ENCODE measurements at regions not wholly inside any gene's neighbourhood (a gene's known extent, or its start where the extent isn't known, plus 50 kb on each side); places are given as distances from the start of the nearest gene placed in this dataset.
"Not testable (repeated sequence)": the region's sequence is repeated elsewhere in the genome, so short reads cannot be mapped to it uniquely, and the experiment has no call there.

GRCh38 chr12:131274906-131275305, 321.2 kb downstream of the ADGRD1 start:
- DNase-seq (ENCODE audit: low spot score): no peak

DNA sequence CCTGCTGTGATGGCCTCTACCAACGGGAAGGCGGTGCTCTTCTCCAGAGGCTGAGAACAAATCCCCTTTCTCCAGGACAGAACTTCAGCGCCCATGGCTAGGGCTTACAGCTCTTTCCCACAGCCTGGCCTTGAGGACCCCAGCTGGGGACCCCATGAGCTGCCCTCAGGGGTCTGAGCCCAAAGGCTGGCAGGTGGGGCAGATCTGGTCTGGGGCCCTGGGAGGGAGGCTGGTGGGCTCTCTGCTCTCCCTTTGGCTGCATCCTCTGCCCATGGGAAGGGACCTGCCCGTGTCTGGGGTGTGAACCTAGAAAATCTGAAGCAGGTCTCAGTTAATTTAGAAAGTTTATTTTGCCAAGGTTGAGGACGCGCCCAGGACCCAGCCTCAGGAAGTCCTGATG, 322.1 kb downstream of the ADGRD1 start:
- DNase-seq (ENCODE audit: low spot score): no peak

DNA sequence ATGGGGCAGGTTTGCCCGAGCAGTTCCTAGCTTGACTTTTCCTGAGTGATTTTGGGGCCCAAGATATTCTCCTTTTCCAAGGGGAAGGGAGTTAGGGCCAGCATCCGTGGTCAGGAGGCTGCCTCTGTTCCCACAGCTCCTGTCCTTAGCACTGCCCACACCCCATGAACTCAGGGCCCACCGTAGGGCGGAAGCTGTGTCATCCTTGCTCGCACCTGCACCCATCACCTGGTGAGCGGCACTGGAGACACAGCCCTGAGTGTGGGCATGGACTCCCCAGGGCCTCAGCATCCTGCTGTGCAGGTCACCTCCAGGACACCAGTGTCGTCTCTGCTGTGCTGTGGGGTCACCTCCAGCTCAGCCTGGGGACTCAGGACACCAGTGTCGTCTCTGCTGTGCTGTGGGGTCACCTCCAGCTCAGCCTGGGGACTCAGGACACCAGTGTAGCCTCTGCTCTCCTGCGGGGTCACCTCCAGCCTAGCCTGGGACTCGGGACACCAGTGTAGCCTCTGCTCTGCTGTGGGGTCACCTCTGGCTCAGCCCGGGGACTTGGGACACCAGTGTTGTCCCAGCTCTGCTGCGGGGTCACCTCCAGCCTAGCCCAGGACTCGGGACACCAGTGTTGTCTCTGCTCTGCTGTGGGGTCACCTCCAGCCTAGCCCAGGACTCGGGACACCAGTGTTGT, 322.9 kb downstream of the ADGRD1 start:
- no peak for DNase-seq (ENCODE audit: low spot score)

DNA sequence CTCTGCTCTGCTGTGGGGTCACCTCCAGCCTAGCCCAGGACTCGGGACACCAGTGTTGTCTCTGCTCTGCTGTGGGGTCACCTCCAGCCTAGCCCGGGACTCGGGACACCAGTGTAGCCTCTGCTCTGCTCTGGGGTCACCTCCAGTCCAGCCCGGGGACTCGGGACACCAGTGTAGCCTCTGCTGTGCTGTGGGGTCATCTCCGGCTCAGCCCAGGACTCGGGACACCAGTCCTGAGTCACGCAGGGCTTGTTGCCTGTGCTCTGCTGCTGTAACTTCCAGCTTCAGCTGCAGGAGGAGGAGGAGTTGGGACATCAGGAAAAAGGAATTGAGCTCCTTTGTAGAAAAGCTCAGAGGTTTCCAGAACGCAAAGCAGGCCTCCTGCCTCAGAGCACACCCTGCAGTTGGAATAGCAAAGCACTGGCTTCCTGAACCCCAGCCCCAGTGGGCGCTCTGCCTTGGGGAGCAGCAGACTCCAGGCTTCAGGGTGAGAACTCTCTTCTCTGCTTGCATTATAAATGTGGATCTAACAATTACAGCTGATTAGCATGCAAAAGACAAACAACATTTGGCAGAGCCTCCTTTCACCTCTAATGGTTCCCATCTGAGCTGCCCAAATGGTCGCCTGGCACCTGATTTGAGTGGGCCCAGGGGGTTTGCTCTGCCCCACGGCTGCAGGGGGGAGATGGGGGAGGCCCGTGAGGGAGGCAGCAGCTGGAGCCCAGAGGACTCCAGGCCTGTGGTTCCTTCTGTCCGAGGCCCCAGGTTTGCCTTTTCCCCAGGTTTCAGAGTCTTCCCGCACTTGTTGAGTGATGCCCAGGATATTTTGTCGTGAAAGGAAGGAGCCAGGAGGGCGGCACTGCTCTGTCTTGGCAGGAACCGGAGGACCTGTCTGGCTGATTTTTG, 323.7 kb downstream of the ADGRD1 start:
- not testable (repeated sequence) for DNase-seq (ENCODE audit: low spot score)

GRCh38 chr12:131278451-131279115, 324.9 kb downstream of the ADGRD1 start:
- DNase-seq (ENCODE audit: low spot score): not testable (repeated sequence)

DNA sequence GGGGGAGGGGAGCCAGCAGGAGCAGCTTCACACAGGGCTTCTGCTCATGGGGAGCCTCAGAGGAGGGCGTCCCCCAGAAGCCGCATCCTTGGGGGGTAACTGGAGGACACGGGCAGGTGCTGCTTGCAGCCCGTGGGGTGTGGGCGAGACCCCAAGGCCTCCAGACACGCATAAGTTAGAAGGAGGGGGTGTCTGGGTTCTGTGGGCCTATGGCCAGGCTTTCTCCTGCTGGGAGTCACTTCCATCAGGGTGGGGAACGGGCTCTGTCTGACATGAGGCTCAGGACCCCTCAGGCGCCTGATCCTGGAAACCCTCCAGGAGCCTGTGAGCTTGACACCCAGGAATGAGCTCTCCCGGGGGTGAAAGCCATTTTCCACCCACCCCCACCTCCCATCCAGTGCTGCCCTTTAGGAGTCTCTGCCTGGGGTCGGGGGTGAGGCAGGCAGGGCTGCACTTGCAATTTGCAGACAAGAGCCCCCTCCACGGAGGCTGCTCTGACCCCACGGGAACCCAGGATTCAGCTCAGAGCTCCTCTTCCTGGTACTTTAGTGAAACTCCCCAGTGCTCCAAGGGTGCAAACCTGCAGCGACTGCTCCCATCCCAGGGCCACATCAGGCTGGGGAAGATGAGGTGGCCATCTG, 325.7 kb downstream of the ADGRD1 start:
- no peak for DNase-seq (ENCODE audit: low spot score)

- DNase-seq (ENCODE audit: low spot score): no peak
These were observed 326.7 kb downstream of the ADGRD1 start for GRCh38 chr12:131280426-131280825.

DNA sequence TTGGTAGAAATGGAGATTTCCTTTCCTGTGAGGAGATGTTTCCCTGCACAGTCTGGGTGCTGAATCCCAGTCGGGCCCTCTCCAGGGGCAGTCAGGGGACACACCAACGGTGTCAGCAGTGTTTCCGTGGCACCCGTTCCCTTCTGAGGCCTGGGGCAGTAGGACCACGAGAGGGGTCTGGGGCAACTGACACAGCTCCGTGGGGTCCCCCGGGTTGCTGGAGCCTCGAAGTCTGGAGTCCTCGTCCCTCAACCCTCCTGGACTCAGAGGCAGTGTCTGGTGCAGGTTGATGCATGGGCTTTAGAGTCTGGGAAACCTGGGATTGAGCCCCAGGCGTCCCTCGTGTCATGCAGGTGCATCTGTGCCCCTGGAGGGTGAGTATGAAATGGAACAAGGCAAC, 327.3 kb downstream of the ADGRD1 start:
- no peak for DNase-seq (ENCODE audit: low spot score)

DNA sequence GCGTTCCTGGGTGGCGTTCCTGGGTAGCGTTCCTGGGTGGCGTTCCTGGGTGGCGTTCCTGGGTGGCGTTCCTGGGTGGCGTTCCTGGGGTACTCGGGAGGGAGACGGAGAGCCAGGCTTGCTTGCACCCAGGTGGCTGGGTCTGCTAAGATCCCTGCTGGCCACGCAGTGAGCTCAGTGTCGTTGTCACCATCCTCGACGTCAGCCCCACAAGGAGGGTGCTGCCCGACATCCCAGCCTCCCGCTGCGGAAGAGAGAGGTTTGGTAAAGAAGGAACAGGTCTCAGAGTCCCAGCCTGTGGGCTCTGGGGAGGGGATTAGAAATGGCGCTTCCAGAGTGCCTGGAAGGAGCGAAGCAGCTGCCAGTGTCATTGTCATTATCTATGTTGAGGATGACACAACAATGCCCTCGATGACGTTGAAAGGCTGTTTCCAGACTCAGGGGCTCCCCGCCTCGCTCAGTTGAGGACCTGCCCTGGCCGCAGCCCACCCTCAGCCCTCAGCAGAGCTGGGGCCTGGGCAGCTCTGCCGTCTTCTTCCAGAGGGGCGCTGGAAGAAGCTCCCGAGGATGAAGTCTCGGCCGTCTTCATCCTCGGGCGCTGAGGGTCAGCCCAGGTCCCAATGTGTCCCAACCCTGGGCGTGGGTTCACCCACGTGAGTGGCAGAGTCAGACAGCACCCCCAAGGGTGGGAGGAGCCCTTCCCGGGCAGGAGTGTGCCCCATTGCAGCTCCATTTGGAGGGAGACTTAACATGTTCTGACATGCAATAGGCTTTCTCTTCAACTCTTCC, 328.8 kb downstream of the ADGRD1 start:
- DNase-seq (ENCODE audit: low spot score): no peak

DNA sequence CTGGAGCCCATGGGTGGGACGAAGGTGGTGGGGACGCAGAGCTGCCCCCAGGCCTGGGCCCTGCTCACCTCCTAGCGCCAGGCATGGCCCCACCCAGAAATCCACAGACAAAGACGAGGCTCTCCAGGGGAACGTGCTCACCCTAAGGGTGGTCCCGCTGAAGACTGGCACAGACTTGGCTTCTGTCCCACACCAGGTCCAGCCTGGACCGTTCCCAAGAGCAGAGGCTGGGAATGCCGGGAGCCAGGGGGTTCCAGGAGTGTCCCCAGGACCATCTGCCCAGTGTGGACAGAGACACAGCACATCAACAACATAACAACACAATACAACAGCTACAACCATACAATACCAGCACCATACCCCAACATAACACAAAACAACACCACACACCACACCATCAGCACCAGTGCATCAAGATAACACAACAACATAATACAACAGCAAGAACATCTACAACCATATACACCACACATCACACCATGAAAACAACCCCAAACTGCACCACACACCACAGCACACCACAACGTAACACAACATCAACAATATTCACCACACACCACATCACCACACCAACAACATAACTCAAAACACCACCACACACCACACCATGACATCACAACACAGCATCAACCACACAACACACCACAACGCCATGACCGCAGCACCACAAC, 329.6 kb downstream of the ADGRD1 start:
- no peak for DNase-seq (ENCODE audit: low spot score)

- not testable (repeated sequence) for DNase-seq (ENCODE audit: low spot score)
These were observed 330.4 kb downstream of the ADGRD1 start for GRCh38 chr12:131283862-131284825.

DNA sequence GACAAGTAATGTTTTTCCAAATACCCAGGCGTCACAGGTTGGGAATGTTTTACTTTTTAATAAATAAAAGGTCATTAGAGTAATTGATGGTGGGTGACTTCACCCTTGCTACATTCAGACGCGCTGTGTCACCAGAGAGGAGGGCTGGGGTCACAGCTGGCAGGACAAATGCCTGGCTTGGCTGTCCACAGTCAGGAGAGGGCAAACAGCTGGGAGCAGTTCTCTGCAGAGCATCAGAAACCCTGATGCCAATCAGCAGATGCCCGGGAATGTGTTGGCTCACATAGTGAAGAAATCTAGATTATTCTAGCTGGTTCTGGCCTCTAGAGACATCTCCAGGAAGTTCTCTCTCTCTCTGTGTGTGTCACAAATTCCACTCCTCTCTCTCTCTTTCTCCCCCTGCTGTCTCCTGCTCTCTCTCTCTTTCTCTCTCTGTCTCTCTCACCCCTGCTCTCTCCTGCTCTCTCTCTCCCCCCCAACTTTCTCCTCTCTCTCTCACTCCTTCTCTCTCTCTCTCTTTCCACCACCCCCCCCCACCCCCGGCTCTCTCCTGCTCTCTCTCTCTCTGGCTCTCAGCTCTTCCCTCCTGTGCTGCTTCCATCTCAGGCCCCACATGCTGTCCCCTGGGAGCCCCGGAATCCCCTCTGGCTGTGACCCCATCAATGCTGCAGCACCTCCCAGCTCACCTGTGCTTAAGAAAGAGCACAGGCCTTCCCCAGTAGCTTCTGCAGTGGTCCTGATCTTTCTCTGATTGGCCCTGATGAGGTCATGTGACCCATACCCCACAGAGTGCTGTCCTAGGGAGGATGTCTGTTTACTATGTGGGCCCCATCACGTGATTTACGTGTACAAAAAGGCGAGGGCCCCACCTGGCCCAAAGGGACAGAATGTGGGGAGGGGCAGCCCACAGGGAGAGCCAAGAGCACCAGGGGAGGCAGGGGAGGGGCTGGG, 331.5 kb downstream of the ADGRD1 start:
- not testable (repeated sequence) for DNase-seq (ENCODE audit: low spot score)

DNA sequence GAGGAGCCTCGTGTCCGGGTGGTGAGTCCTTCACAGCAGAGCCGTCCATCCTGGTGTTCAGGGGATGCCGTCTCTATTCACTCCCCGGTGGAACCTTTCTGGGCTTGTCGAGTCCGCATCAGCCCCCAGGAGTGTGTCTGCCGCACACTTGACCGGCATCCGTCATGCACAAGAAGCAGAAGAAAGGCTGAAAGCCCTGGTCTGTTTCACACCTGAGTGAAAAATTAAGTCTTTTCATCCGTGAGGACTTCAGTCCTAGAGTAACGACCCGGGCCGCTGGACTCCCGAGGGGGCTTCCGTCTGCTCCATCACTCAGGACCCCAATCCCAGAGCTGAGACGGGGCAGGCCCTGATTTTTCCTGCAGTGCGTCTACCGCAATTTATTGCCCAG, 332.2 kb downstream of the ADGRD1 start:
- not testable (repeated sequence) for DNase-seq (ENCODE audit: low spot score)

DNA sequence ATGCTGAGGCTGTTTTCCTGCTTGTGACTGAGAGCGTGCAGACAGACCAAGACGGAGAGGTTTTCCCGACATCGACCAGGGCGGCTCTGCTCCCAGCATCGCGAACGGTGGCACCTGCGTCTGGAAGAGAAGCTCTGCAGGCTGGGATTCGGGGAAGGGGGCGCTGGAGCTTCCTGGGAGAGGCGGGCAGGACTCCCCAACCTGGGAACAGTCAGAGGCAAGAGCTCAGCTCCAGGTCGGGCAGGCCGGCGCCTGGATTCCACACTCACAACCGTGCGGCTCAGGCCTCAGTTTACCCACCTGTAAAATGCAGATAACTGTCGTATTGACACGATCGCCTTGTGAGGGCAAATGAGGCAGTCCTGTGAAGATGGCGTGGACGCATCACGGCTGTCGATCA, 332.6 kb downstream of the ADGRD1 start:
- not testable (repeated sequence) for DNase-seq (ENCODE audit: low spot score)

- DNase-seq (ENCODE audit: low spot score): no peak
These were observed 333.6 kb downstream of the ADGRD1 start for GRCh38 chr12:131287015-131287937.

- DNase-seq (ENCODE audit: low spot score): no peak
These were observed 334.4 kb downstream of the ADGRD1 start for GRCh38 chr12:131287938-131288764.

Data from HuH-7.5 (cell line).